ENCODE measurements at regions not wholly inside any gene's neighbourhood (a gene's known extent, or its start where the extent isn't known, plus 50 kb on each side); places are given as distances from the start of the nearest gene placed in this dataset.
"Not testable (repeated sequence)": the region's sequence is repeated elsewhere in the genome, so short reads cannot be mapped to it uniquely, and the experiment has no call there.

- Histone ChIP-seq H3K9me3 (no peaks in the 10 kb centered on the region), H3K27ac (no peak overlapping the region), H3K27me3 (no peaks in the 10 kb centered on the region), H3K36me3 (no peaks in the 10 kb centered on the region), H3K4me3 (replicated peaks in 1 of 3) (no peak overlapping the region), H3K4me1 (no peaks in the 10 kb centered on the region)
- DNase-seq = no peak
- intact Hi-C loops (cut with DNase I) = no loop called here
- WGBS, 2 donors = 47 to 54% methylated on average over 2 of the region's 2 CpGs
- TF ChIP-seq POLR2A (IDR thresholded peaks at IDR 0.05) (no peak), CTCF (IDR thresholded peaks at IDR 0.05) (no peak)
Measured at GRCh38 chr14:106809615-106810014, 1283.2 kb downstream of the TMEM121 start.

- DNase-seq; H3K36me3 ChIP-seq; H3K27me3 ChIP-seq; H3K4me1 ChIP-seq; intact Hi-C loops (cut with DNase I); H3K4me3 ChIP-seq (replicated peaks in 1 of 3); H3K9me3 ChIP-seq; H3K27ac ChIP-seq: not testable (repeated sequence)
- 69 to 75% methylated on average over 13 of the region's 13 CpGs for WGBS, 2 donors
Measured at GRCh38 chr14:106810168-106810567, 1283.8 kb downstream of the TMEM121 start.

- H3K4me1 ChIP-seq = no peaks in the 10 kb centered on the region
- no peaks in the 10 kb centered on the region for H3K27me3 ChIP-seq
- 72 to 83% methylated on average over 1 of the region's 1 CpG for WGBS, 2 donors
- intact Hi-C loops (cut with DNase I) = no loop called here
- H3K4me3 ChIP-seq (replicated peaks in 1 of 3) = no peak overlapping the region
- H3K27ac ChIP-seq = no peak overlapping the region
- TF ChIP-seq POLR2A (IDR thresholded peaks at IDR 0.05) (no peak), CTCF (IDR thresholded peaks at IDR 0.05) (no peak)
- no peaks in the 10 kb centered on the region for H3K9me3 ChIP-seq
- no peak for DNase-seq
- H3K36me3 ChIP-seq = no peaks in the 10 kb centered on the region
Measured at GRCh38 chr14:106811162-106811561, 1284.8 kb downstream of the TMEM121 start.

GRCh38 chr14:106812788-106813476 lies 1286.5 kb downstream of the TMEM121 start:
- Histone ChIP-seq H3K36me3 (no peaks in the 10 kb centered on the region), H3K4me3 (replicated peaks in 1 of 3) (no peak overlapping the region), H3K9me3 (no peaks in the 10 kb centered on the region), H3K27ac (no peak overlapping the region), H3K27me3 (no peaks in the 10 kb centered on the region), H3K4me1 (no peaks in the 10 kb centered on the region)
- TF ChIP-seq POLR2A (IDR thresholded peaks at IDR 0.05) (no peak), CTCF (IDR thresholded peaks at IDR 0.05) (no peak)
- intact Hi-C loops (cut with DNase I) = no loop called here
- DNase-seq = no peak
- 77 to 80% methylated on average over 12 to 16 of the region's 37 CpGs for WGBS, 2 donors

- Histone ChIP-seq H3K27ac (no peak overlapping the region), H3K36me3 (no peaks in the 10 kb centered on the region), H3K4me3 (replicated peaks in 1 of 3) (no peak overlapping the region), H3K9me3 (no peaks in the 10 kb centered on the region), H3K27me3 (no peaks in the 10 kb centered on the region), H3K4me1 (no peaks in the 10 kb centered on the region)
- intact Hi-C loops (cut with DNase I) = no loop called here
- no peak for DNase-seq
- TF ChIP-seq CTCF (IDR thresholded peaks at IDR 0.05) (no peak), POLR2A (IDR thresholded peaks at IDR 0.05) (no peak)
- WGBS, 2 donors = 74 to 82% methylated on average over 6 to 9 of the region's 9 CpGs
Measured at GRCh38 chr14:106813477-106813823, 1287.1 kb downstream of the TMEM121 start.

- H3K27me3 ChIP-seq = no peaks in the 10 kb centered on the region
- H3K4me3 ChIP-seq (replicated peaks in 1 of 3) = no peak overlapping the region
- intact Hi-C loops (cut with DNase I) = no loop called here
- TF ChIP-seq CTCF (IDR thresholded peaks at IDR 0.05) = no peak
- no peak for TF ChIP-seq POLR2A (IDR thresholded peaks at IDR 0.05)
- H3K9me3 ChIP-seq = no peaks in the 10 kb centered on the region
- H3K36me3 ChIP-seq = no peaks in the 10 kb centered on the region
- no peak overlapping the region for H3K27ac ChIP-seq
- no peaks in the 10 kb centered on the region for H3K4me1 ChIP-seq
- no peak for DNase-seq
- WGBS, 2 donors = 75 to 82% methylated on average over 1 of the region's 1 CpG
Measured at GRCh38 chr14:106820119-106820518, 1293.7 kb downstream of the TMEM121 start.
